Inferior parietal cortex (tissue), 1 donor: ENCODE measurements at regions not wholly inside any gene's neighbourhood (a gene's known extent, or its start where the extent isn't known, plus 50 kb on each side); places are given as distances from the start of the nearest gene placed in this dataset.

Source experiments
- DNase-seq: peaks from one replicate; pipeline ENCODE4 v3.0.0-alpha.2; 2016; ENCODE audit errors: extremely low spot score

- no peak for DNase-seq
Measured at GRCh38 chr7:423312-424260, 96.1 kb downstream of the PDGFA start.

GRCh38 chr7:424301-424935 is 95.2 kb downstream of the PDGFA start:
- no peak for DNase-seq

GRCh38 chr7:424961-425793 is 94.5 kb downstream of the PDGFA start:
- peak; percentile 32 for DNase-seq

- DNase-seq = no peak
Measured at GRCh38 chr7:425794-426188, 93.9 kb downstream of the PDGFA start.

GRCh38 chr7:426510-426909 is 93.1 kb downstream of the PDGFA start:
- DNase-seq = no peak

- DNase-seq = no peak
Measured at GRCh38 chr7:427506-428103, 92.0 kb downstream of the PDGFA start.

- no peak for DNase-seq
Measured at GRCh38 chr7:428387-428786, 91.3 kb downstream of the PDGFA start.

GRCh38 chr7:428927-429827 is 90.5 kb downstream of the PDGFA start:
- no peak for DNase-seq

GRCh38 chr7:429828-430180 is 89.8 kb downstream of the PDGFA start:
- no peak for DNase-seq

GRCh38 chr7:431041-431440 is 88.6 kb downstream of the PDGFA start:
- DNase-seq = no peak

GRCh38 chr7:431658-432111 is 88.0 kb downstream of the PDGFA start:
- peak; percentile 53 for DNase-seq

GRCh38 chr7:432256-432655 is 87.4 kb downstream of the PDGFA start:
- DNase-seq = no peak

GRCh38 chr7:432933-433332 is 86.7 kb downstream of the PDGFA start:
- no peak for DNase-seq

GRCh38 chr7:433558-433957 is 86.1 kb downstream of the PDGFA start:
- no peak for DNase-seq

GRCh38 chr7:434891-435629 is 84.6 kb downstream of the PDGFA start:
- no peak for DNase-seq

GRCh38 chr7:435630-436366 is 83.8 kb downstream of the PDGFA start:
- no peak for DNase-seq

- no peak for DNase-seq
Measured at GRCh38 chr7:436367-437128, 83.1 kb downstream of the PDGFA start.
